ENCODE measurements at regions not wholly inside any gene's neighbourhood (a gene's known extent, or its start where the extent isn't known, plus 50 kb on each side); places are given as distances from the start of the nearest gene placed in this dataset.
"Not testable (repeated sequence)": the region's sequence is repeated elsewhere in the genome, so short reads cannot be mapped to it uniquely, and the experiment has no call there.

DNA sequence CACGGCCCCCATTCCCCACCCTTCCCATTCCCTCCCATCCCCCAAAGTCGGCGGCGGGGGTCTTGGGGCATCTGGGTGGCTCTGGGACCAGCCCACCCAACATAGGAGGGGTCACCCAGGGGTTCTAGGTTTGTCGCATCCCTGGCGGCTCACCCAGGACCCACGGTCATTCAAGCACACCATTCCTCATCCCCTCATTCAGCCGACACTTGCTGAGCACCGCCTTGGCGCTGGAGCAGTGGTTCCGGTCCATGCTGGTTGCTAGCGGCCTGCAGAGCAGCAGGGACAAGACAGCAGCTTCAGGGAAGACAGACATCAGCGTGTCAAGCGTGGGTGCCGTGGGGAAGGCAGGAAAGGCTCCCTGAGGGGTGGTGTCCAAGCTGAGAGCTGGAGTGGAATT lies 50.5 kb upstream of the OTOS start:
- TF ChIP-seq L3MBTL2 (conservative IDR thresholded peaks at IDR 0.05), result no peak
- TF ChIP-seq, protein P1, sequence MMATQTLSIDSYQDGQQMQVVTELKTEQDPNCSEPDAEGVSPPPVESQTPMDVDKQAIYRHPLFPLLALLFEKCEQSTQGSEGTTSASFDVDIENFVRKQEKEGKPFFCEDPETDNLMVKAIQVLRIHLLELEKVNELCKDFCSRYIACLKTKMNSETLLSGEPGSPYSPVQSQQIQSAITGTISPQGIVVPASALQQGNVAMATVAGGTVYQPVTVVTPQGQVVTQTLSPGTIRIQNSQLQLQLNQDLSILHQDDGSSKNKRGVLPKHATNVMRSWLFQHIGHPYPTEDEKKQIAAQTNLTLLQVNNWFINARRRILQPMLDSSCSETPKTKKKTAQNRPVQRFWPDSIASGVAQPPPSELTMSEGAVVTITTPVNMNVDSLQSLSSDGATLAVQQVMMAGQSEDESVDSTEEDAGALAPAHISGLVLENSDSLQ (IDR thresholded peaks at IDR 0.05), result no peak
- no peak for TF ChIP-seq SP1 (IDR thresholded peaks at IDR 0.05)
- DNase-seq (ENCODE audit: extremely low spot score), result no peak
- ChIA-PET POLR2A (no interaction called here), CTCF (no interaction called here)

DNA sequence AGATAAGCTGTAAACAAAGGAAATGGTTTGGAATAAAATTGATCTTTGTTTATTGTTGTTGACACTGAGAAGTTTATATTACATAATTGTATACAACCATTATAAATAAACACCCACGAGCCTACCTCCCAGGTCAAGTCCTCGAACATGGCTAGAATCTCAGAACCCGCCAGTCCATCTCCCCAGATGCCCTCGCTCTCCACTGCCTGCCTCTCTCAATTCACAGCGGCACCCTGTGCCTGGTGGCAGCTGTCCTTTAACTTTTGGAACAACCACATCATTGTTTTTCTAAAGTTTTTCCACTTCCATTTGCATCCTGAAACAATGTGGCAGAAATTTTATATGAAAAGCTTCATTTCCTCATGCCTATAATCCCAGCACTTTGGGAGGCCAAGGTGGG lies 52.2 kb upstream of the OTOS start:
- TF ChIP-seq, protein P1 (IDR thresholded peaks at IDR 0.05), result no peak
- TF ChIP-seq FOXA1 (IDR thresholded peaks at IDR 0.05), result no peak
- TF ChIP-seq ZNF384 (IDR thresholded peaks at IDR 0.05), result no peak
- TF ChIP-seq SUZ12 (IDR thresholded peaks at IDR 0.05), result no peak
- TF ChIP-seq FOXK2 (IDR thresholded peaks at IDR 0.05), result no peak
- TF ChIP-seq SP1 (IDR thresholded peaks at IDR 0.05), result no peak
- TF ChIP-seq FOXM1 (IDR thresholded peaks at IDR 0.05; ENCODE audit: borderline replicate concordance), result no peak
- no peak for TF ChIP-seq ARNT (IDR thresholded peaks at IDR 0.05)
- TF ChIP-seq CTBP1 (IDR thresholded peaks at IDR 0.05; ENCODE audit: borderline replicate concordance), result no peak
- TF ChIP-seq HDGF (IDR thresholded peaks at IDR 0.05; ENCODE audit: borderline replicate concordance), result no peak
- TF ChIP-seq TARDBP (IDR thresholded peaks at IDR 0.05), result no peak
- TF ChIP-seq NFRKB (IDR thresholded peaks at IDR 0.05), result no peak
- no peak for TF ChIP-seq LEF1 (IDR thresholded peaks at IDR 0.05; ENCODE audit: borderline replicate concordance)
- TF ChIP-seq L3MBTL2 (conservative IDR thresholded peaks at IDR 0.05), result no peak
- no peak for TF ChIP-seq BHLHE40 (IDR thresholded peaks at IDR 0.05; ENCODE audit: borderline replicate concordance)
- TF ChIP-seq ELF4 (IDR thresholded peaks at IDR 0.05), result no peak
- CTCF ChIA-PET, result no interaction called here
- no peak for DNase-seq (ENCODE audit: extremely low spot score)

GRCh38 chr2:240194341-240194762 lies 53.9 kb upstream of the OTOS start:
- DNase-seq (ENCODE audit: extremely low spot score); POLR2A ChIA-PET; CTCF ChIA-PET: not testable (repeated sequence)

More for the DNA sequence above, 52.2 kb upstream of the OTOS start:
- POLR2A ChIA-PET, result no interaction called here

- ChIA-PET CTCF (no interaction called here), POLR2A (no interaction called here)
- TF ChIP-seq HDGF (IDR thresholded peaks at IDR 0.05; ENCODE audit: borderline replicate concordance) (no peak), SUZ12 (IDR thresholded peaks at IDR 0.05) (no peak), ELF4 (IDR thresholded peaks at IDR 0.05) (no peak), ZNF384 (IDR thresholded peaks at IDR 0.05) (no peak), ARNT (IDR thresholded peaks at IDR 0.05) (no peak), LEF1 (IDR thresholded peaks at IDR 0.05; ENCODE audit: borderline replicate concordance) (no peak), BHLHE40 (IDR thresholded peaks at IDR 0.05; ENCODE audit: borderline replicate concordance) (no peak), FOXK2 (IDR thresholded peaks at IDR 0.05) (no peak), NFRKB (IDR thresholded peaks at IDR 0.05) (no peak), SP1 (IDR thresholded peaks at IDR 0.05) (no peak), L3MBTL2 (conservative IDR thresholded peaks at IDR 0.05) (no peak), FOXM1 (IDR thresholded peaks at IDR 0.05; ENCODE audit: borderline replicate concordance) (no peak), TARDBP (IDR thresholded peaks at IDR 0.05) (no peak), FOXA1 (IDR thresholded peaks at IDR 0.05) (no peak)
- TF ChIP-seq, protein P1 (IDR thresholded peaks at IDR 0.05), result no peak
- DNase-seq (ENCODE audit: extremely low spot score), result no peak
Measured at GRCh38 chr2:240195316-240195861, 54.9 kb upstream of the OTOS start.

GRCh38 chr2:240196716-240197461 lies 56.4 kb upstream of the OTOS start:
- CTCF ChIA-PET, result no interaction called here
- DNase-seq (ENCODE audit: extremely low spot score), result no peak
- TF ChIP-seq FOXA1 (IDR thresholded peaks at IDR 0.05), result no peak
- no peak for TF ChIP-seq CTBP1 (IDR thresholded peaks at IDR 0.05; ENCODE audit: borderline replicate concordance)
- TF ChIP-seq FOXK2 (IDR thresholded peaks at IDR 0.05), result no peak
- no peak for TF ChIP-seq SP1 (IDR thresholded peaks at IDR 0.05)
- TF ChIP-seq NFRKB (IDR thresholded peaks at IDR 0.05), result no peak
- TF ChIP-seq ARNT (IDR thresholded peaks at IDR 0.05), result no peak
- TF ChIP-seq L3MBTL2 (conservative IDR thresholded peaks at IDR 0.05), result no peak
- no peak for TF ChIP-seq HDGF (IDR thresholded peaks at IDR 0.05; ENCODE audit: borderline replicate concordance)
- no peak for TF ChIP-seq FOXM1 (IDR thresholded peaks at IDR 0.05; ENCODE audit: borderline replicate concordance)
- no peak for TF ChIP-seq SUZ12 (IDR thresholded peaks at IDR 0.05)
- TF ChIP-seq TARDBP (IDR thresholded peaks at IDR 0.05), result no peak
- no peak for TF ChIP-seq ELF4 (IDR thresholded peaks at IDR 0.05)
- TF ChIP-seq BHLHE40 (IDR thresholded peaks at IDR 0.05; ENCODE audit: borderline replicate concordance), result no peak
- no peak for TF ChIP-seq ZNF384 (IDR thresholded peaks at IDR 0.05)
- TF ChIP-seq LEF1 (IDR thresholded peaks at IDR 0.05; ENCODE audit: borderline replicate concordance), result no peak
- TF ChIP-seq, protein P1 (IDR thresholded peaks at IDR 0.05), result no peak
- POLR2A ChIA-PET, result no interaction called here
